CD4-positive, alpha-beta T cell treated with Interleukin-15 for 4 hours (primary cell): ENCODE measurements at regions not wholly inside any gene's neighbourhood (a gene's known extent, or its start where the extent isn't known, plus 50 kb on each side); places are given as distances from the start of the nearest gene placed in this dataset.
"Not testable (repeated sequence)": the region's sequence is repeated elsewhere in the genome, so short reads cannot be mapped to it uniquely, and the experiment has no call there.

Experiments used
- DNase-seq: peaks from one replicate; pipeline ENCODE4 v3.0.0-alpha.2; 2020; ENCODE audit warnings: low spot score

GRCh38 chr11:82533628-82534327 lies 199.9 kb downstream of the FAM181B start:
- DNase-seq, result no peak

DNA sequence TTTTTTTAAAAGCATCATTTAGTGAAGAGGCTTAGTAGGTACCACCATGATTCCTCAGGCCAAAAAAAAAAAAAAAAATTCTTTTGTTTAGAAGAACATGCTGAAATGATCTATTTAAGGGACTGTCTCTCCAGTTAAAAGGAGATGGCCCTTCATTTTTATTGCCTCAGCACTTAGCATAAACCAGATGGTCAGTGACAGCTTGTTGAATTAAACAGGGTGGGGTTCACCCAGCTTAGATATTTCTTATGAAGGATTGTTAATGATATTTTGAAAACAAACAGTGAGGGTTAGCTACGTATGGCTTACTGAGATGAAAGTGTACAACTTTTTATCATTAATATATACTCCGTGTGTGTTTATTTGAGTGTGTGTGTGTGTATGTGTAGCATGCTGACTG lies 203.7 kb downstream of the FAM181B start:
- DNase-seq, result no peak

- DNase-seq, result no peak
Observed at GRCh38 chr11:82527081-82527584, 206.5 kb downstream of the FAM181B start.

DNA sequence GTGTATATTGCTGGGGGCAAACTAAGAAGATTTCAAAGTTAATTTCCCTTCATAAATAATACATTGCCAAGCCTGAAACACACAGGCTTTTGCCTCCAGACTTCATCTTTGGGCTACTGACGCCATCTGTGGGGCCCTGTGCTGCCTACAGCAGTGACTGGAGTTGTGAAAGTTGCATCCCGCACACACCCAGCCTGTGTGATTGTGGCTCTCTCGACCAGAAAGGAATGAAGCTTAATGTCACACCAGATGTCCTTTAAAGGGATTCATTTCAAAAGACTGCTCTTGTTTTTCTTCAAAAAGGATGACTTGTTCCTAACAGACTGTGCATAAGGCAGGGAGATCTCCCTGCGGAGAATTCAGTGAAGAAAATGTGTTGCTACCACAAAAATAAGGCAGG lies 210.5 kb downstream of the FAM181B start:
- DNase-seq, result no peak

DNA sequence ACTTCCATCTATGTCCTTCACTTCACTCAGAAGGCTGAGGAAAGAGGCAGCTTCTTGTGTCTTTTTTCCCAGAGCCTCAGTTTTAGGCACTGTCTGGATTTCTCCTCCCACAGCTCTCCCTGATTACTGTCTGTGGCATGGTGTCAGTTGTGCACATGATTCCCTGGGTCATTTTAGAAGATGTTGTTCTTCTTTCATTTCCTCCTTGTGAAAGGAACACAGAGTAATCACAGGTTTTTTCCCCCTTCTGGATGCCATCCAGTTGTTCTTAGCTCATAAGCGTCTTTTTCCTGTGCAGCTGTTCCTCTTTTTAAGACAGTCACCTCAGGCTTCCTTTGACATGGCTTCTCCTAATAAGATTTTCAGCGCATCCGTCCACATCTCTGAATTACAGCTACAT lies 212.2 kb downstream of the FAM181B start:
- DNase-seq, result no peak

- no peak for DNase-seq
Observed at GRCh38 chr11:82507288-82507687, 226.4 kb downstream of the FAM181B start.

DNA sequence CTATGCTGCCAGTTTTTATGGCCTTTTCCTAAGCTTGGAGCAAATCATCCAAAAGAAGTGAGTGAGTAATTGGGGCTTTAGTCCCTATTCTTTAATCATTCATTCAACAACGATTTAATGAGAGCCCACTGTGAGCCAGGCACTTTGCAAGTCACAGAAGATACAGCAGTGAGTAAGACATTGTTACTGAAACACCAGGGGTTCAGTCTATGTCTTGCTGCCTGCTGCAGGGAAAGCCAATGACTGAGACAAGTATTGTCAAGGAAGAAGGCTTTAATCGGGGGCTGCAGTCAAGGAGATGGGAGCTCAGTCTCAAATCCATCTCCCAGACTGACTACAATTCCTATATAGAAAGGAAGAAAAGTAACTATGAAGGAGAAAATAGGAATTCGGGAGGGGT lies 228.3 kb downstream of the FAM181B start:
- DNase-seq, result no peak

GRCh38 chr11:82501174-82501573 lies 232.5 kb downstream of the FAM181B start:
- DNase-seq, result not testable (repeated sequence)

DNA sequence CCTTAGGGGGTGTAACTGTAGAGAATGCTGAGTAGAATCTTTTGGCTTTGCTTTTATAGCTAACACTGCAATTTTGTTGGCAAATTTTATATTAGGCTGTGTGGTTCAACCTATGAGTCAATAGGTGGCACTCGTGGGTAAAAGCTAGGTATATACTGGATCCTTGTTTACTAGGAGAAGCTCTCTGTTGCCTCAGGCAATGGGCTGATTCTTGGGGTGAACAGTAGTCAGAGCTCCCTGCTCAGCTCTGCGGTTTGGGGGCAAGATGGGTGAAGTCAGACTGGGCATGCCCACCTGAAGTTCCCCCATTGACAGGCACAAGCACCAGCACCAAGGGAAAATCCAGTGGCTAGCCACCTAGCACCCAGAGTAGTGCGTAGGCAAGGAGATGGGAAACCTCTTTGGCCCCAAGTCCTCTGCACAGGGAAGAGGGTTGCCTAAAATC lies 238.7 kb downstream of the FAM181B start:
- no peak for DNase-seq

DNA sequence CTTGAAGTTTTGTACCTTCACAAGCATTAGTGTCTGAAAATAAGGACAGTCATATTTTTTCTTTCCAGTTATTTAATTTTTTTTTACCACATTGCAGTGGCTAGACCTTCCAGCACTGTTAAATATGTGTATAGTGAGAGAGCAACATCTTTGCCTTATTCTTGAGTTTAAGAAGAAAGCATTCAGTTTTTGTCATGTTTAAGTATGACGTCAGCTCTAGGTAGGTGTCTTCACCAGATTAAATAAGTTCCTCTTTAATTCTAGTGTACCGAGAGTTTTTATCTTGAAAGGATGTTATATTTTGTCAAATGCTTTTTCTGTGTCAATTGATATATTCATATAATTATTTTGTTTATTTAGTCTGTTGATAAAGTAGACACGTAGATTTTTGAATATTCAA lies 258.8 kb downstream of the FAM181B start:
- DNase-seq, result no peak

- no peak for DNase-seq
Observed at GRCh38 chr11:82465481-82465880, 268.2 kb downstream of the FAM181B start.

GRCh38 chr11:82462608-82463242 lies 270.9 kb downstream of the FAM181B start:
- DNase-seq, result no peak

DNA sequence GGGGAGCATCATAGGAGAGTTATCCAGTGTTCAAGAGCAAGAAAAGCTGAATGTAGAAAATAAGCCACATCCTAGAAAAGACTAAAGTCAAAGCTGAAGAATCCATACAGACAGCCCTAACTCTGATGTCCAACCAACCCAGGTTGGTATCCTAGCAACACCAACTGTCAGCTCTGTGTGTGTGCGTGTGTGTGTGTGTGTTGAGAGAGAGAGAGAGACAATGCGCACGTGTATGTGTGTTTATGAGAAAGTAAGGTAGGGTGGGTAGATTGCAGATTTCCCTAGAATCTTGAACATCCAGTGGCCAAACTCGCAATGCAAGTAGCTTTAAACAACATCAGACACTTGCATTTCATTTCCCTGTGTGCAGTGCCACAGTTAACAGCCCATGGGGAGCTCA lies 274.9 kb downstream of the FAM181B start:
- no peak for DNase-seq

DNA sequence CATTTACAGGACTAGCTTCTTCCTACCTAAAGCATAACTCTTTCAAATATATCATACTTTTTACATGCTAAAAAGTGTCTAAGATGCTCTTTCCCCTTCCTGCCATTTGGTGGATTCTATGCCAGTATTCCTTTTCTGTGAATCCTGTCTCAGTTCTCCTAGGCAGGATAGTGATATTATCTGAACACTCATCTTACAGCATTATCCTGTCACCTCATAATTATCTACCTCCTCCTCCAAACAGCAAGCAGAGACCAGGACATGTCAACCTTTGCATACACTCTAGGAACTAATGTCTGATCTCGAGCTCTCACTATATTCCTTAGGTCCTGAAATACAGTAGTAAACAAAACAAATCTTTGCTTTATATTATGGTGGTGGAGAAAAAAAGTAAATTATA lies 275.5 kb downstream of the FAM181B start:
- DNase-seq, result no peak

DNA sequence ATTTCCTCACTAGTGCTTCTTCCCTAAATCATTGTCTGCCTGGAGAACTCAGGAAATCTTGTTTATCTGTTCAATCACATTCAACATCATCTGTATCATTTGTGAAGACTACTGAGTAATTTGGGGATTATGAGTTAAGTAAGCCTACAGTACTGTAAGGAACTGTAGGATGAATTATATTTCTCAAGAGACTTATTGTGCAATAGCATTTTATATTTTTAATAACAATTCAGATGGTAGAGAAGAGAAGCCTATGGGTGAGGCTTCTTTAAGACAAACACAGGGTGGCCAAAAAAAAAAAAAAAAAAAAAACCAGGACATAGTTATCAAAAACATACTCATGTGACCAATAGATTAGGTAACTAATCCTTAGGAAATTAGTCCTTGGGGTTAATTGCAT lies 282.7 kb downstream of the FAM181B start:
- DNase-seq, result no peak

- no peak for DNase-seq
Observed at GRCh38 chr11:82406611-82407010, 327.1 kb downstream of the FAM181B start.

DNA sequence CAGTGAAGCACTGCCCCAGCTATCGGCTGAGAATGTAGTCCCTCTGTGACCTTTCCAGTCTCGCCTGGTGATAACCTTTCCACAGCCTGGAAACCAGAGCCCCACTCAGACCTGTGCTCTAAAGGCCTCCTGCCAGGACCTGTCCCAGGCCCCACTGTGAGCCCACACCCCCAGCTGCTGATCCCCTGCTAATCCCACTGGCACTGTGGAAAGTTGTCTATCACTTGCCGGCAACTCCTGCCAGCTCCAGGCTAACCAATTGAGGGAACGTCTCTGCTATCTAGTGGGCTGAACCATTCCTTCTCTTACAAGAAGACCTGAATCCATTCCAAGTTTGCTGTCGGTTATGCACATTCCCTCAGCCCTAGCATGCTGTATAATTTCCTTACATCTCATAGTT lies 328.2 kb downstream of the FAM181B start:
- DNase-seq, result no peak

- no peak for DNase-seq
Observed at GRCh38 chr11:82404981-82405380, 328.7 kb downstream of the FAM181B start.

- DNase-seq, result no peak
Observed at GRCh38 chr11:82403640-82404305, 329.9 kb downstream of the FAM181B start.

- DNase-seq, result no peak
Observed at GRCh38 chr11:82398300-82398815, 335.3 kb downstream of the FAM181B start.

DNA sequence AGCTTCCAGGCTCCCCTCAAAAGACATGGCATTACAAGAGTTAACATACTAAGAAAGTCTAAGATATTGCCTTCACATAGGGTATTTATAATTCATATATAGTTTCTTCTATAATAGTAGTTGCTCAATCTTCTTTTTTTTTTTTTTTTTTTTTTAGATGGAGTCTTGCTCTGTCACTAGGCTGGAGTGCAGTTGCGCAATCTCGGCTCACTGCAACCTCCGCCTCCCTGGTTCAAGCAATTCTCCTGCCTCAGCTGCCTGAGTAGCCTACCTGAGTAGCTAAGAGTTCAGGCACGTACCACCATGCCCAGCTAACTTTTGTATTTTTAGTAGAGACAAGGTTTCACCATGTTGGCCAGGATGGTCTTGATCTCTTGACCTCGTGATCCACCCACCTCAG lies 337.0 kb downstream of the FAM181B start:
- DNase-seq, result not testable (repeated sequence)

GRCh38 chr11:82384308-82384707 lies 349.4 kb downstream of the FAM181B start:
- no peak for DNase-seq
